ENCODE measurements at regions not wholly inside any gene's neighbourhood (a gene's known extent, or its start where the extent isn't known, plus 50 kb on each side); places are given as distances from the start of the nearest gene placed in this dataset.
A peak's percentile ranks its signal among the peaks of the same experiment; 100 is the strongest.

DNA sequence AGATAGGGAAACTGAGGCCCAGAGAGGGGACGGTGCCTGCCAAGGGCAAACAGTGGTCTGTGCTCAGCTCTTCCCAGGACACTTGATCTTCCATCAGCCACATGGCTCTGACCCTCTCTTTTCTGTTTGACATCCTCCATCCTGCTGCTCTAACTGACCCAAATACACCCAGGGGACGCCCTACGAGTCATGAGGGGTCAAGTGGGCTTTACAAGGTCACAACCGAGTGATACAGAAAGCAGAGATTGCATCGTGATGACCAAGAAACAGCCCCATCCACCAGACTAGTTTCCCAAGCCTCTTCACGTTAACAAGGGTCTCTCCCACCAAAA lies 131.2 kb upstream of the UNC5B start:
- no peaks in the 10 kb centered on the region for H3K9me3 ChIP-seq
- TF ChIP-seq, protein P1, sequence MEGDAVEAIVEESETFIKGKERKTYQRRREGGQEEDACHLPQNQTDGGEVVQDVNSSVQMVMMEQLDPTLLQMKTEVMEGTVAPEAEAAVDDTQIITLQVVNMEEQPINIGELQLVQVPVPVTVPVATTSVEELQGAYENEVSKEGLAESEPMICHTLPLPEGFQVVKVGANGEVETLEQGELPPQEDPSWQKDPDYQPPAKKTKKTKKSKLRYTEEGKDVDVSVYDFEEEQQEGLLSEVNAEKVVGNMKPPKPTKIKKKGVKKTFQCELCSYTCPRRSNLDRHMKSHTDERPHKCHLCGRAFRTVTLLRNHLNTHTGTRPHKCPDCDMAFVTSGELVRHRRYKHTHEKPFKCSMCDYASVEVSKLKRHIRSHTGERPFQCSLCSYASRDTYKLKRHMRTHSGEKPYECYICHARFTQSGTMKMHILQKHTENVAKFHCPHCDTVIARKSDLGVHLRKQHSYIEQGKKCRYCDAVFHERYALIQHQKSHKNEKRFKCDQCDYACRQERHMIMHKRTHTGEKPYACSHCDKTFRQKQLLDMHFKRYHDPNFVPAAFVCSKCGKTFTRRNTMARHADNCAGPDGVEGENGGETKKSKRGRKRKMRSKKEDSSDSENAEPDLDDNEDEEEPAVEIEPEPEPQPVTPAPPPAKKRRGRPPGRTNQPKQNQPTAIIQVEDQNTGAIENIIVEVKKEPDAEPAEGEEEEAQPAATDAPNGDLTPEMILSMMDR (IDR thresholded peaks at IDR 0.05): no peak
- no peak overlapping the region for H3K4me3 ChIP-seq
- no peaks in the 10 kb centered on the region for H3K36me3 ChIP-seq
- H3K27ac ChIP-seq: no peak overlapping the region
- peaks cover 0 to 4% of the 10 kb centered on the region in 2 donors for H3K4me1 ChIP-seq
- intact Hi-C loops (cut with DNase I): no loop called here
- DNase-seq (ENCODE audit: low spot score in 2 of 2): peak in 1 of 2 donors; percentile 41
- H3K27me3 ChIP-seq: no peaks in the 10 kb centered on the region

DNA sequence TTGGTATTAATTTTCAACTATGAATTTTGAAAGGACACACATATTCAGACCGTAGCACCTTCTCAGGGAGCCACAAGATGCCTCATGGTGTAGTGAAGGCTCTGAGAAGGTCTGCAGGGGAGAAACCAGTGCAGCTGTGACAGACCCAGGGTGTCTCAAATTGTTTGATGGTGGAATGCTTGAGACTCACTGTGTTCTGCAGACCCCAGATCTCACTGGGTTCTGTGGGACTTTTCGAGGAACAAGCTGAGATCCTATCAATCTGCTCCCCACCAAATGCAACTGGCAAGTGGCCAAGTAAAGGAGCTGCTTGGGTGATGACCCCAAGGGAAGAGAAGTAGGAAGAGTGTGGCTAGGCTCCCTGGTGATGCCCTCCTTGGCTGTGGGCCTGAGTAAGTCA lies 130.5 kb upstream of the UNC5B start:
- intact Hi-C loops (cut with DNase I): no loop called here
- H3K27ac ChIP-seq: no peak overlapping the region
- TF ChIP-seq, protein P1 (IDR thresholded peaks at IDR 0.05): no peak
- no peaks in the 10 kb centered on the region for H3K9me3 ChIP-seq
- no peak overlapping the region for H3K4me3 ChIP-seq
- peak in 1 of 2 donors; percentile 53 for DNase-seq (ENCODE audit: low spot score in 2 of 2)
- H3K4me1 ChIP-seq: peaks cover 0 to 11% of the 10 kb centered on the region in 2 donors
- H3K27me3 ChIP-seq: no peaks in the 10 kb centered on the region
- no peaks in the 10 kb centered on the region for H3K36me3 ChIP-seq

DNA sequence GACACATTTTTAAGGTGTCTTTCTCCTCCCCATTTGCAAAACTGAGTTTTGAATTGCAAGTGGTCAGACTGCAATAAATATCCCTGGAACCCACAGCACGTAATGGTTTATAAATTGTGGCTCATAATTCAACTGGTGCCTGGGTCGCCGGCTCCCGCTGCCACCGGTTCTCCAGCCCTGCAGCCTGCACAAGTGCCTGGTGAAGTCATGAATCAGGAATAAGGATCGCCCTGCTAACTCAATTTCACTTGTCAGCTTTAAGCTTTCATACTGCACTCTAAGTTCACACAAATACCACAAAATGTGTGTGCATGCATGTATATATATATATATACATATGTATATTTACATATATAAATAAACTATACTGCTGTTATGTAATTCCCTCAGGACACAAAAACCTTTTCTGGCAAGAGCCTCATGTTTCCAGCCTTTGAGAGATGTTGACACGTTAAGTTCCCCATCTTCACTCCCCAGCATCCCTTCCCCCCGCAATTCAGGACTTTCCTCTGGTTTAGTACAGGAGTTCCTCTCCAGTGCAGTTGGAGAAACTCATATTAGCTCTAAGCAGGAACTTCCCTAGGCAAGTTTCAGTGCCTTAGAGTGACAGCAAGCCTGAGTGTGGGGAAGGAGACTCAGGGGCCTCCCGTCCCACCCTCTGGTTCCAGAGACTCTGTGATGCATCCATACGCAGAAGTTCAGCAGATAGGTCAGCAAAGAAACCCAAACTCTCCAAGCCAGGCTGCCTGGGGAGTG lies 129.2 kb upstream of the UNC5B start:
- H3K4me1 ChIP-seq: peaks cover 0 to 19% of the 10 kb centered on the region in 2 donors
- peak in 1 of 2 donors; percentile 42 for DNase-seq (ENCODE audit: low spot score in 2 of 2)
- no peak overlapping the region for H3K4me3 ChIP-seq
- H3K9me3 ChIP-seq: no peaks in the 10 kb centered on the region
- intact Hi-C loops (cut with DNase I): no loop called here
- no peaks in the 10 kb centered on the region for H3K36me3 ChIP-seq
- no peaks in the 10 kb centered on the region for H3K27me3 ChIP-seq
- TF ChIP-seq, protein P1 (IDR thresholded peaks at IDR 0.05): no peak
- H3K27ac ChIP-seq: no peak overlapping the region

DNA sequence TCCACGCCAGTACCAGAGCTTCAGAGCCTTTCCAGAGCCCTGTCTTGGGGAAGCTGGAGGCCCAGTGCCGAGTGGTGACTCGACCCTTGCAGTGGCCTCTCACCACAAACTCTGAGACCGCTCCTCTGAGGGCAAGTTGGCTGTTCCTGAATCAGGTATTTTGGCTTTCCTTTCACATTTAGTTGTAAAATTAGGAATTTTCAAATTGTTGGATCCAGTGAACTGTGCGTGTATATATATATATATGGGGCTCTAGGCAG lies 128.7 kb upstream of the UNC5B start:
- H3K27ac ChIP-seq: no peak overlapping the region
- H3K36me3 ChIP-seq: no peaks in the 10 kb centered on the region
- no peaks in the 10 kb centered on the region for H3K9me3 ChIP-seq
- intact Hi-C loops (cut with DNase I): no loop called here
- DNase-seq (ENCODE audit: low spot score in 2 of 2): peak in 1 of 2 donors; percentile 15
- peaks cover 0 to 22% of the 10 kb centered on the region in 2 donors for H3K4me1 ChIP-seq
- H3K4me3 ChIP-seq: no peak overlapping the region
- H3K27me3 ChIP-seq: no peaks in the 10 kb centered on the region
- TF ChIP-seq, protein P1 (IDR thresholded peaks at IDR 0.05): no peak

DNA sequence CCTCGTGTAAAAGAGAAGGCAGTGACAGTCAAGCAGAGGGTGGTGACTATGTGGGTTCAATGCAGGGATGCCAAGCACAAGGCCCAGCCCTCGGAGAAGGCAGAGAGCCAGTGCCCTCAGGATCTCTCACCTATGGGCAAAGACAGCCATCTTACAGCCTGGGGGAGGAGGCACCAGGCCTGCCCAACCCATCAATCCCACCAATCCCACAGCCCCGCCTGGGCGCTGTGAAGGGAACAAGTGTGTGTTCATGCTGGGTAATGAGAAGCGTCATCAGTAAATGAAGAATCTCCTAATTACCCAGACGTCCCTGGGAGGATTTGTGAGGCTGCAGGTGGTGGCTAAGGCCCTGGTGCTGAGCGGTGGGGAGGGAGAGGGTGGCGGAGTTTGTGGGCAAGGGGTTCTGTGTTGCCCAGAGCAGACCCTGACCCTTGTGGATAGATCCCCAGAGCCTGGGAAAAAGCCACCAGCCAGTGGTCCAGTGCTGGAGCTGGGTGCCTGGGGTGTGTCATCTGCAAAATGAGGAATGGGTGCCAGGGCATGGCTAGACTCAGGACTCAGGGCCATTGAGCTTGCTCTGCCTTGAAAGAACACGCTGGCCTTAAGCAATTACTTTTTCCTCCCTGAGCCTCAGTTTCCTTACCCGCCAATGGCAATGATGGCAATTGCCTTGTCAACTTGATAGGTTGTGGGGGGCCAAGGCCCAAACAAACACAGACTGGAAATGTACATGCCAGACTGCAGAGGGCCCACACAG lies 128.1 kb upstream of the UNC5B start:
- H3K27ac ChIP-seq: no peak overlapping the region
- intact Hi-C loops (cut with DNase I): no loop called here
- no peak overlapping the region for H3K4me3 ChIP-seq
- H3K4me1 ChIP-seq: peaks cover 0 to 22% of the 10 kb centered on the region in 2 donors
- no peaks in the 10 kb centered on the region for H3K9me3 ChIP-seq
- DNase-seq (ENCODE audit: low spot score in 2 of 2): peak in 1 of 2 donors; percentile 56
- no peaks in the 10 kb centered on the region for H3K36me3 ChIP-seq
- H3K27me3 ChIP-seq: no peaks in the 10 kb centered on the region
- TF ChIP-seq, protein P1 (IDR thresholded peaks at IDR 0.05): no peak
